GM10248 (cell line): ENCODE measurements at regions not wholly inside any gene's neighbourhood (a gene's known extent, or its start where the extent isn't known, plus 50 kb on each side); places are given as distances from the start of the nearest gene placed in this dataset.

Experiments
- CTCF ChIA-PET: fragments of 300-600 bp; sonication (Branson Sonifier 250); formaldehyde crosslinking; extraction: SDS; loops from one replicate; lab custom pipeline; 2021; ENCODE audit warnings: antibody characterized with exemption; lab: Yijun Ruan, JAX
- POLR2A ChIA-PET: fragments of 350-650 bp; sonication (Branson Sonifier 250); formaldehyde crosslinking; extraction: SDS; loops from one replicate; lab custom pipeline; 2020; ENCODE audit warnings: antibody characterized with exemption; lab: Yijun Ruan, JAX
- DNase-seq: peaks from one replicate; pipeline ENCODE4 v3.0.0; 2012; ENCODE audit errors: extremely low spot score
- TF ChIP-seq, protein P1 (sequence below): IDR thresholded peaks from 2 replicates; pipeline ENCODE4 v1.5.1; 2012; ENCODE audit warnings: mild to moderate bottlenecking, low read depth; ENCODE audit errors: extremely low read depth, missing control alignments, control extremely low read depth

DNA sequence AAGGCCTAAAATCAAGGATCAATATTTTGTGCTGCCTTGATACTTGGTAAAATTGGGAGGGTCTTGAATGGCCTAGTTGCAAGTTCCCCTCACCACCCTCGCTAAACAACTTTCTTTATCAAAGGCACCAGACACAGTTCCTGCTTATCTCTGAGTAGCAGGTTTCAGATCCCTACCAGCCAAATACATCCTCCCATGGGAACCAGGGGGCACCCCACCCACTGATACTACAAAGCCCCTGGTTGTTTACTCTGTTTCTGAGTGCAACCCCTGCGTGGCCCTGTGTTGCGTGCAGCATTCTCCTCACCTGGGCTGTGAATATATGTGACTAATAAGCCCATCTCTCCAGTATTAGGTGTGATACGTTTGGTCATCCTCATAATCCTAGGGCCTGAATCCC, 314.9 kb downstream of the DRD1 start:
- DNase-seq = no peak
- CTCF ChIA-PET = no interaction called here
- TF ChIP-seq, protein P1, sequence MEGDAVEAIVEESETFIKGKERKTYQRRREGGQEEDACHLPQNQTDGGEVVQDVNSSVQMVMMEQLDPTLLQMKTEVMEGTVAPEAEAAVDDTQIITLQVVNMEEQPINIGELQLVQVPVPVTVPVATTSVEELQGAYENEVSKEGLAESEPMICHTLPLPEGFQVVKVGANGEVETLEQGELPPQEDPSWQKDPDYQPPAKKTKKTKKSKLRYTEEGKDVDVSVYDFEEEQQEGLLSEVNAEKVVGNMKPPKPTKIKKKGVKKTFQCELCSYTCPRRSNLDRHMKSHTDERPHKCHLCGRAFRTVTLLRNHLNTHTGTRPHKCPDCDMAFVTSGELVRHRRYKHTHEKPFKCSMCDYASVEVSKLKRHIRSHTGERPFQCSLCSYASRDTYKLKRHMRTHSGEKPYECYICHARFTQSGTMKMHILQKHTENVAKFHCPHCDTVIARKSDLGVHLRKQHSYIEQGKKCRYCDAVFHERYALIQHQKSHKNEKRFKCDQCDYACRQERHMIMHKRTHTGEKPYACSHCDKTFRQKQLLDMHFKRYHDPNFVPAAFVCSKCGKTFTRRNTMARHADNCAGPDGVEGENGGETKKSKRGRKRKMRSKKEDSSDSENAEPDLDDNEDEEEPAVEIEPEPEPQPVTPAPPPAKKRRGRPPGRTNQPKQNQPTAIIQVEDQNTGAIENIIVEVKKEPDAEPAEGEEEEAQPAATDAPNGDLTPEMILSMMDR = no peak
- POLR2A ChIA-PET = no interaction called here

- POLR2A ChIA-PET = no interaction called here
- TF ChIP-seq, protein P1 = no peak
- CTCF ChIA-PET = no interaction called here
- DNase-seq = no peak
Measured at GRCh38 chr5:175124821-175125220, 319.2 kb downstream of the DRD1 start.

- ChIA-PET CTCF (no interaction called here), POLR2A (no interaction called here)
- TF ChIP-seq, protein P1 = no peak
- DNase-seq = no peak
Measured at GRCh38 chr5:175124251-175124813, 319.6 kb downstream of the DRD1 start.

DNA sequence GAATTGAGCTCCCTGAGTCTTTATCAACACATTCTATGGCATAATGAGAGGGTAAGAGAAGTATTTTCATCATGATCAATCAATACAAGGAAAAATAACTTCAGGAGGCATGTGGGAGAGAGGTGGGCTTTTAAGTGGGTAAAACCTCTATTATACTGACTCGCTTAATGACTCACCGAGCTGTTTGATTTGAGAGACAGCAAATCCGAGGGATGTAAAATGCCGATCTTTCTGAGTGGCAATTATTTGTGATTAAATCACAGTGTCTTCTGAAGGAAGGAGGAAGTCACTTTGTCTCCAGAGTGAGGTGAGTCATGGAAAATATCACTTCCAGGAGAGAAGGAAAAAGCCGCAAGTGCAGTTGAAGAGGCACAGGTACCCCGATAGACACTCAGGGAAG, 320.4 kb downstream of the DRD1 start:
- ChIA-PET POLR2A (no interaction called here), CTCF (no interaction called here)
- DNase-seq = no peak
- TF ChIP-seq, protein P1 = no peak

DNA sequence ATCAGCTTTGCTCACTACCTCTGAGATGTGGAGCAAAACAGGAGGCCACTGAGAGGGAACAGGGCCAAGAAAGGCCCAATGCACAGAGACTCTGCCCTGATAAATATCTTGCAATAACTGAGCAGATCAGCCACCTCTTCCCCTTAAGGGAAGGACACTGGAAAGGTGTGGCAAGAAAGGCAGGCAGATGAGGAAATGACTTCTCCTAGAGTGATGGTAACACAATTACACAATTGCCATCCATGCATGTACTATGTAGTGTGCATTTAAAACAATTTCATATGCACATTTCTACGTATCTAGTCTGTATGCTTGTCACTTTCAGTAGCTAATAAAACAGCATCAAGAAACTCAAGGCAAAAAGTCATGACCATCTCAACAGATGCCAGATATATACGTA, 322.5 kb downstream of the DRD1 start:
- ChIA-PET CTCF (interaction anchor here (1.3 kb wide), 1 partner anchor 10 kb away, joined by 4 read pairs; no protein-coding TSS in a partner anchor), POLR2A (no interaction called here)
- DNase-seq = no peak
- TF ChIP-seq, protein P1 = no peak

DNA sequence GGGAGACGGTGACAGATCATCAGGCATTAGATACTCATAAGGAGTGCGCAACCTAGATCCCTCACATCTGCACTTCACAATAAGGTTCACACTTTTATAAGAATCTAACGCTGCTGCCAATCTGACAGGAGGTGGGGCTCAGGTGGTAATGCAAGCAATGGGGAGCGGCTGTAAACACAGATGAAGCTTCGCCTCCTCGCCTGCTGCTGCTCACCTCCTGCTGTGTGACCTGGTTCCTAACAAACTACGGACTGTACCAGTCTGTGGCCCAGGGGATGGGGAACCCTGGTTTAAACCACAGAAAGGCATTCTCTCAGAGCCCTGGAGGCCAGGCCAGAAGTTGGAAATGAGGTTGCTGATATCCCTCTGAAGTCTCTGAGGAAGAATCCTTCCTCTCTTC, 323.6 kb downstream of the DRD1 start:
- TF ChIP-seq, protein P1 = no peak
- no peak for DNase-seq
- ChIA-PET CTCF (interaction anchor here (0.9 to 1.1 kb wide), 2 partner anchors 12 to 347 kb away, joined by 3 read pairs; no protein-coding TSS in a partner anchor), POLR2A (no interaction called here)
